IMR-90 (cell line): ENCODE measurements at regions not wholly inside any gene's neighbourhood (a gene's known extent, or its start where the extent isn't known, plus 50 kb on each side); places are given as distances from the start of the nearest gene placed in this dataset.

Experiments
- ATAC-seq: fragments of 200-7000 bp; cut with Tn5 transposase; 2 replicates; pipeline ENCODE4 v1.9.1; 2020; ENCODE audit warnings: low read depth, mild to moderate bottlenecking, moderate library complexity
- BruUV-seq: library from RNA; stranded (reverse); fragments of 400-500 nt; replicated peaks from 2 replicates; lab custom pipeline; 2021; lab: Mats Ljungman, UMichigan
- CTCF ChIA-PET: fragments of 300-600 bp; formaldehyde crosslinking; extraction: SDS; loops from one replicate; lab custom pipeline; 2021; ENCODE audit warnings: antibody characterized with exemption; lab: Yijun Ruan, JAX
- POLR2A ChIA-PET: fragments of 300-600 bp; sonication (Branson Sonifier 250); formaldehyde crosslinking; loops from one replicate; lab custom pipeline; 2022; ENCODE audit warnings: antibody characterized with exemption; ENCODE audit not compliant: unreplicated experiment; lab: Charles Lee
- DNase-seq: peaks from one replicate; pipeline ENCODE4 v3.0.0; 2013
- H2AFZ ChIP-seq: replicated peaks from 2 replicates; pipeline ENCODE3; 2013; ENCODE audit warnings: low read length, mild to moderate bottlenecking; ENCODE audit not compliant: poor library complexity
- H2AK5ac ChIP-seq: 2 replicates; pipeline ENCODE4 v1.6.1; 2013; ENCODE audit warnings: low read depth, low read length, inconsistent platforms
- H2AK9ac ChIP-seq: replicated peaks from 2 replicates; pipeline ENCODE3; 2013; ENCODE audit warnings: mild to moderate bottlenecking, low read depth, low read length, moderate library complexity; ENCODE audit not compliant: poor library complexity
- H2BK120ac ChIP-seq: 2 replicates; pipeline ENCODE4 v1.6.1; 2013; ENCODE audit warnings: low read depth, low read length, inconsistent platforms
- H2BK15ac ChIP-seq: 3 replicates; pipeline ENCODE4 v1.6.1; 2013; ENCODE audit warnings: low read depth, low read length, inconsistent platforms
- H2BK20ac ChIP-seq: 2 replicates; pipeline ENCODE4 v1.6.1; 2013; ENCODE audit warnings: low read depth, mild to moderate bottlenecking, inconsistent platforms, low read length, moderate library complexity
- H2BK5ac ChIP-seq: 2 replicates; pipeline ENCODE4 v1.6.1; 2013; ENCODE audit warnings: mild to moderate bottlenecking, low read depth, low read length, inconsistent platforms; ENCODE audit not compliant: poor library complexity, severe bottlenecking
- H3K14ac ChIP-seq: replicated peaks from 2 replicates; pipeline ENCODE4 v1.6.1; 2013; ENCODE audit warnings: low read depth, low read length, inconsistent platforms
- H3K18ac ChIP-seq: 2 replicates; pipeline ENCODE4 v1.6.1; 2013; ENCODE audit warnings: low read depth, low read length, control low read depth
- H3K23ac ChIP-seq: 2 replicates; pipeline ENCODE4 v1.6.1; 2013; ENCODE audit warnings: low read depth, low read length, inconsistent platforms
- H3K27ac ChIP-seq: 2 replicates; pipeline ENCODE4 v1.5.1; 2013; ENCODE audit warnings: mild to moderate bottlenecking, control low read depth, low read length; ENCODE audit not compliant: insufficient read depth
- H3K27me3 ChIP-seq: 2 replicates; pipeline ENCODE4 v1.6.1; 2013; ENCODE audit warnings: low read length; ENCODE audit not compliant: control insufficient read depth, insufficient read depth
- H3K36me3 ChIP-seq: 2 replicates; pipeline ENCODE4 v1.6.1; 2013; ENCODE audit warnings: low read length, mixed read lengths; ENCODE audit not compliant: control insufficient read depth, insufficient read depth
- H3K4ac ChIP-seq: 2 replicates; pipeline ENCODE4 v1.6.1; 2013; ENCODE audit warnings: low read depth, low read length, inconsistent platforms
- H3K4me1 ChIP-seq: 2 replicates; pipeline ENCODE4 v1.6.1; 2013; ENCODE audit warnings: low read length, mixed read lengths; ENCODE audit not compliant: control insufficient read depth, insufficient read depth
- H3K4me2 ChIP-seq: 2 replicates; pipeline ENCODE4 v1.6.1; 2013; ENCODE audit warnings: low read depth, mild to moderate bottlenecking, control low read depth, low read length, moderate library complexity
- H3K4me3 ChIP-seq: 2 replicates; pipeline ENCODE4 v1.5.1; 2013; ENCODE audit warnings: low read depth, mild to moderate bottlenecking, control low read depth, low read length, moderate library complexity; ENCODE audit not compliant: insufficient read depth
- H3K56ac ChIP-seq: 2 replicates; pipeline ENCODE4 v1.6.1; 2013; ENCODE audit warnings: low read length, inconsistent platforms; ENCODE audit not compliant: insufficient read depth; ENCODE audit errors: extremely low read depth
- H3K79me1 ChIP-seq, 2 experiments: 2 replicates each; pipeline ENCODE4 v1.6.1; 2013; ENCODE audit warnings: low read length in 2 of 2, inconsistent platforms in 1 of 2, low read depth in 1 of 2
- H3K9ac ChIP-seq: 2 replicates; pipeline ENCODE4 v1.6.1; 2013; ENCODE audit warnings: low read depth, low read length, control low read depth
- H3K9me1 ChIP-seq: 2 replicates; pipeline ENCODE4 v1.6.1; 2013; ENCODE audit warnings: low read length, inconsistent platforms; ENCODE audit not compliant: insufficient read depth
- H3K9me3 ChIP-seq: 2 replicates; pipeline ENCODE4 v1.6.1; 2013; ENCODE audit warnings: low read length; ENCODE audit not compliant: control insufficient read depth, insufficient read depth
- H4K20me1 ChIP-seq: 2 replicates; pipeline ENCODE4 v1.6.1; 2013; ENCODE audit warnings: low read length, inconsistent platforms; ENCODE audit not compliant: insufficient read depth
- H4K5ac ChIP-seq: 2 replicates; pipeline ENCODE4 v1.6.1; 2013; ENCODE audit warnings: mild to moderate bottlenecking, low read depth, low read length, control low read depth
- H4K8ac ChIP-seq, 2 experiments: 2 replicates each; pipeline ENCODE4 v1.6.1; 2013; ENCODE audit warnings: low read depth in 2 of 2, low read length in 2 of 2, control low read depth in 1 of 2, inconsistent platforms in 1 of 2
- H4K91ac ChIP-seq: 2 replicates; pipeline ENCODE4 v1.6.1; 2013; ENCODE audit warnings: low read depth, low read length, inconsistent platforms; ENCODE audit not compliant: insufficient read depth
- BHLHE40 ChIP-seq: fragments of 150-350 bp; IDR thresholded peaks from 2 replicates; pipeline ENCODE4 v1.6.1; 2016; ENCODE audit warnings: mild to moderate bottlenecking, low read depth, low read length
- CHD1 ChIP-seq: IDR thresholded peaks from 2 replicates; pipeline ENCODE4 v1.6.1; 2012; ENCODE audit warnings: low read depth, low read length, improper control_type of control experiment
- MAZ ChIP-seq: IDR thresholded peaks from 2 replicates; pipeline ENCODE4 v1.6.1; 2012; ENCODE audit warnings: low read depth, mild to moderate bottlenecking, low read length, improper control_type of control experiment, moderate library complexity, borderline replicate concordance
- MXI1 ChIP-seq: IDR thresholded peaks from 2 replicates; pipeline ENCODE4 v1.6.1; 2012; ENCODE audit warnings: low read depth, mild to moderate bottlenecking, low read length, moderate library complexity, borderline replicate concordance
- RFX5 ChIP-seq: IDR thresholded peaks from 2 replicates; pipeline ENCODE4 v1.8.0; 2012; ENCODE audit warnings: low read depth, mild to moderate bottlenecking, low read length, moderate library complexity
- SMC3 ChIP-seq: fragments of 150-350 bp; IDR thresholded peaks from 2 replicates; pipeline ENCODE4 v1.6.1; 2016; ENCODE audit warnings: low read depth, mild to moderate bottlenecking, antibody characterized with exemption, low read length, moderate library complexity
- USF2 ChIP-seq: fragments of 150-350 bp; IDR thresholded peaks from 2 replicates; pipeline ENCODE4 v1.6.1; 2017; ENCODE audit warnings: mild to moderate bottlenecking, antibody characterized with exemption, low read length, low read depth
- WGBS, 2 experiments: methylation state at CpG; one replicate each; pipeline versions ENCODE4 v1.1.5 to v1.1.7; 2013; ENCODE audit warnings: missing lambda C conversion rate in 2 of 2; ENCODE audit not compliant: insufficient read length in 1 of 2; ENCODE audit errors: extremely low coverage in 2 of 2; 5-methylcytosine and 5-hydroxymethylcytosine counted together
- dilution Hi-C: fragments of 300-500 bp; cut with HindIII; formaldehyde crosslinking; loops from one replicate; pipeline ENCODE4 v1.14.3; 2018; ENCODE audit warnings: low sequenced_read_pairs; ENCODE audit not compliant: unreplicated experiment
- in situ Hi-C: fragments of 300-500 bp; cut with MboI; formaldehyde crosslinking; loops from 3 replicates; pipeline ENCODE4 v1.14.3; 2019; ENCODE audit warnings: low sequenced_read_pairs, inconsistent platforms, mixed read lengths
- intact Hi-C: fragments of 100-400 bp; cut with micrococcal nuclease; formaldehyde crosslinking; loops from 2 replicates; pipeline ENCODE4 v1.10.0; 2022

- no peak overlapping the region for H2BK5ac ChIP-seq
- BruUV-seq, result no TSS peak
- no peaks in the 10 kb centered on the region for H3K27me3 ChIP-seq
- ChIA-PET CTCF (no interaction called here), POLR2A (no interaction called here)
- dilution Hi-C loops, result no loop called here
- no peak overlapping the region for H3K14ac ChIP-seq
- H3K23ac ChIP-seq, result no peak overlapping the region
- no peaks in the 10 kb centered on the region for H3K9me1 ChIP-seq
- no peak overlapping the region for H3K4ac ChIP-seq
- no peaks in the 10 kb centered on the region for H3K36me3 ChIP-seq
- H3K9ac ChIP-seq, result no peak overlapping the region
- TF ChIP-seq USF2 (no peak), MXI1 (no peak), CHD1 (no peak), BHLHE40 (no peak), SMC3 (no peak), RFX5 (no peak), MAZ (no peak)
- no peak overlapping the region for H2AK9ac ChIP-seq
- H2AK5ac ChIP-seq, result no peak overlapping the region
- H3K27ac ChIP-seq, result no peak overlapping the region
- no peak overlapping the region for H4K91ac ChIP-seq
- no peak overlapping the region for H2BK120ac ChIP-seq
- DNase-seq (no peak), ATAC-seq (no peak)
- H2BK20ac ChIP-seq, result no peak overlapping the region
- H2BK15ac ChIP-seq, result no peak overlapping the region
- H3K79me1 ChIP-seq, result no peaks in the 10 kb centered on the region
- H4K8ac ChIP-seq, result no peak overlapping the region
- no peaks in the 10 kb centered on the region for H4K20me1 ChIP-seq
- H2AFZ ChIP-seq, result no peak overlapping the region
- in situ Hi-C loops, result no loop called here
- no peak overlapping the region for H3K56ac ChIP-seq
- H3K18ac ChIP-seq, result no peak overlapping the region
- no peak overlapping the region for H4K5ac ChIP-seq
- H3K9me3 ChIP-seq, result no peaks in the 10 kb centered on the region
- no peak overlapping the region for H3K4me2 ChIP-seq
- H3K4me3 ChIP-seq, result no peak overlapping the region
- no peaks in the 10 kb centered on the region for H3K4me1 ChIP-seq
- intact Hi-C loops, result no loop called here
- WGBS, 2 experiments, result no CpG with 5 or more reads among the region's 4 CpGs
Measured at GRCh38 chr1:182259229-182259872, 132.2 kb downstream of the GLUL start.
